ENCODE measurements at regions not wholly inside any gene's neighbourhood (a gene's known extent, or its start where the extent isn't known, plus 50 kb on each side); places are given as distances from the start of the nearest gene placed in this dataset.

- TF ChIP-seq ETS1 (IDR thresholded peaks at IDR 0.05), result no peak
Measured at GRCh38 chr6:145283856-145284255, 451.5 kb downstream of the EPM2A start (continued).

- no peaks in the 10 kb centered on the region for H3K79me2 ChIP-seq (replicated peaks; ENCODE audit: insufficient read depth)
- H3K4me3 Mint-ChIP-seq, result no peak overlapping the region
- no peaks in the 10 kb centered on the region for H3K27me3 Mint-ChIP-seq (ENCODE audit: insufficient read depth, low read depth, poor library complexity)
- TF ChIP-seq CREB1 (CRISPR knock-in tag; IDR thresholded peaks at IDR 0.05; ENCODE audit: low read depth) (no peak), STAT1 (IDR thresholded peaks at IDR 0.05; ENCODE audit: unreplicated experiment) (no peak), EZH2phosphoT487 (IDR thresholded peaks at IDR 0.05; ENCODE audit: unreplicated experiment) (no peak), EZH2 (IDR thresholded peaks at IDR 0.05; ENCODE audit: low read depth, unreplicated experiment) (no peak)
- H3K4me1 ChIP-seq (ENCODE audit: insufficient read depth), result no peaks in the 10 kb centered on the region
- H3K36me3 Mint-ChIP-seq (ENCODE audit: low read depth), result no peaks in the 10 kb centered on the region
- no peaks in the 10 kb centered on the region for H3K9me3 Mint-ChIP-seq
- peaks cover 3% of the 10 kb centered on the region; the same call in 1 of the 2 replicates for H3K9me2 ChIP-seq (ENCODE audit: insufficient read depth)
- no peak overlapping the region for H3K27ac ChIP-seq (ENCODE audit: low read depth)
- no peak overlapping the region for H3K27ac Mint-ChIP-seq
- H2AFZ ChIP-seq, result no peak overlapping the region
- no peaks in the 10 kb centered on the region for H3F3A ChIP-seq (replicated peaks; ENCODE audit: low read depth)
- H3K4me3 ChIP-seq, result no peak overlapping the region
- no peaks in the 10 kb centered on the region for H3K36me3 ChIP-seq (ENCODE audit: insufficient read depth)
- H3K4me2 ChIP-seq, result no peak overlapping the region
- no peak for DNase-seq (ENCODE audit: low spot score)
- peaks cover 3% of the 10 kb centered on the region; the same call in 1 of the 3 replicates for H3K4me1 Mint-ChIP-seq
- no peaks in the 10 kb centered on the region for H3K27me3 ChIP-seq (ENCODE audit: insufficient read depth)
- no peak for ATAC-seq
- no peaks in the 10 kb centered on the region for H4K20me1 ChIP-seq (replicated peaks; ENCODE audit: insufficient read depth)
Measured at GRCh38 chr6:145286916-145287315, 448.4 kb downstream of the EPM2A start.

DNA sequence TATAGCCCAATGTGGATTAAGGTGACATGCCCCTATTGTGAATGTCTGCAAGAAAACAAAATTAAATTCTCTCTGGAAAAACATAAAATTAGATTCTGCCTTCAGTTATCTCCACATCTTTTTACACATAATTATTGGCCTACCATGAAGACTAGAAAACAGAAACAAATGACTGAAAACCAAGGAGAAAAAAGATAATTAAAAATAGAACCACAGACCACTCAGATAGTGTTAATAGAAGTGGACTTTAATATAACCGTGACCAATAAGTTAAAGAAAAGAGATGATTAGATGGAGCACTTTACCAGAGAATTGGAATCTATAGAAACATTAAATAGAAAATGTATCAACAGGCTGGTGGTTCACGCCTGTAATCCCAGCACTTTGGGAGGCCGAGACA is 445.7 kb downstream of the EPM2A start:
- no peaks in the 10 kb centered on the region for H3K36me3 Mint-ChIP-seq (ENCODE audit: low read depth)
- H3K27ac ChIP-seq (ENCODE audit: low read depth), result no peak overlapping the region
- no peaks in the 10 kb centered on the region for H4K20me1 ChIP-seq (replicated peaks; ENCODE audit: insufficient read depth)
- DNase-seq (ENCODE audit: low spot score) (no peak), ATAC-seq (no peak)
- H2AFZ ChIP-seq, result no peak overlapping the region
- H3K9me3 Mint-ChIP-seq, result no peaks in the 10 kb centered on the region
- no peak overlapping the region for H3K4me2 ChIP-seq
- H3K27me3 Mint-ChIP-seq (ENCODE audit: insufficient read depth, low read depth, poor library complexity), result no peaks in the 10 kb centered on the region
- peaks cover 3% of the 10 kb centered on the region; the same call in 1 of the 3 replicates for H3K4me1 Mint-ChIP-seq
- no peaks in the 10 kb centered on the region for H3K79me2 ChIP-seq (replicated peaks; ENCODE audit: insufficient read depth)
- no peak overlapping the region for H3K4me3 ChIP-seq
- H3K4me3 Mint-ChIP-seq, result no peak overlapping the region
- no peaks in the 10 kb centered on the region for H3K27me3 ChIP-seq (ENCODE audit: insufficient read depth)
- H3K4me1 ChIP-seq (ENCODE audit: insufficient read depth), result no peaks in the 10 kb centered on the region
- H3F3A ChIP-seq (replicated peaks; ENCODE audit: low read depth), result no peaks in the 10 kb centered on the region
- peaks cover 3% of the 10 kb centered on the region; the same call in 1 of the 2 replicates for H3K9me2 ChIP-seq (ENCODE audit: insufficient read depth)
- no peak overlapping the region for H3K27ac Mint-ChIP-seq
- no peaks in the 10 kb centered on the region for H3K36me3 ChIP-seq (ENCODE audit: insufficient read depth)
- TF ChIP-seq ZNF331 (CRISPR knock-in tag; IDR thresholded peaks at IDR 0.05; ENCODE audit: low read depth), result no peak
- TF ChIP-seq EZH2phosphoT487 (IDR thresholded peaks at IDR 0.05; ENCODE audit: unreplicated experiment), result no peak
- TF ChIP-seq ZNF462 (CRISPR knock-in tag; IDR thresholded peaks at IDR 0.05), result no peak
- TF ChIP-seq CTCF (conservative IDR thresholded peaks at IDR 0.05; ENCODE audit: low read depth in 2 of 2), result no peak
- TF ChIP-seq ETS1 (IDR thresholded peaks at IDR 0.05), result no peak
- TF ChIP-seq EZH2 (IDR thresholded peaks at IDR 0.05; ENCODE audit: low read depth, unreplicated experiment), result no peak

Measured in GM23338 (cell line).